PFSK-1 (cell line): ENCODE measurements at regions not wholly inside any gene's neighbourhood (a gene's known extent, or its start where the extent isn't known, plus 50 kb on each side); places are given as distances from the start of the nearest gene placed in this dataset.

Source experiments
- FOXP2 ChIP-seq: optimal IDR thresholded peaks from 2 replicates; pipeline ENCODE3; 2011; ENCODE audit warnings: borderline replicate concordance, control low read depth, inconsistent platforms; ENCODE audit not compliant: insufficient read depth; ENCODE audit errors: extremely low read length, extremely low read depth
- POLR2AphosphoS5 ChIP-seq: IDR thresholded peaks from 2 replicates; pipeline ENCODE4 v1.6.1; 2012; ENCODE audit warnings: low read depth, mild to moderate bottlenecking, control low read depth, low read length, moderate library complexity
- SIN3A ChIP-seq: IDR thresholded peaks from 2 replicates; pipeline ENCODE4 v1.6.1; 2012; ENCODE audit warnings: mild to moderate bottlenecking, low read length, moderate library complexity, borderline replicate concordance; ENCODE audit not compliant: insufficient read depth
- TAF1 ChIP-seq: IDR thresholded peaks from 2 replicates; pipeline ENCODE4 v1.6.1; 2012; ENCODE audit warnings: low read length, control low read depth, borderline replicate concordance; ENCODE audit not compliant: insufficient read depth
- TF ChIP-seq, protein P1 (sequence below), 2 experiments: IDR thresholded peaks; 2 replicates each; pipeline versions ENCODE4 v1.6.1 to v1.8.0; 2011 to 2012; ENCODE audit warnings: low read depth in 2 of 2, low read length in 2 of 2, control low read depth in 1 of 2, inconsistent platforms in 1 of 2, mild to moderate bottlenecking in 1 of 2, moderate library complexity in 1 of 2; ENCODE audit not compliant: insufficient read depth in 1 of 2

DNA sequence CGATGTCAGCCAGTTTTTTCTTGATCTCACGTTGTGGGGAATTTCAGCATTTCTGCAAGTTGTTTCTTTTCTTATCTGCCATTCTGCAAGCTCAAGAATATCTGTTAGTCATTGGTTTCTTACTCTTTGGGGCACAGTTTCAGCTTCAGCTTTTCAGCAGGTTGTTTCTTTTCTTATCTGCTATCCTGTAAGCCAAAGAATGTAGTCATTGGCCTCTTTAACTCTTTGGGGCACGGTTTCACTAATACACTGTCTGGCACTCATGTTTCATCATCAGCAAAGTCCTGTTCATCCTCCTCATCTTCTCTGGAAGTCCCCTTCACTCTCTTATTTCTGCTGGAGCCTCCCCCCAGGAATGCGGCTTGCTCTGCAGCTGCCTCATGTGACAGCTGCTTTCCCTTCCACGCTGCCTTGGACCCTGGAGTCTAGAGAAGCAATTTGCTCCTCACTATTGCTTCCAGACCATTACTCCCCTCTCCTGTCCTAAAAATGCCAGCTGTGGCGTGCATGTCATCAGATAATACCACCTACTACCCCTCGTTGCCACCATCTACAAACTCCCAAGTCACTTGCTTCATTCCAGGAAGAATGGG lies 67.0 kb upstream of the CACNA1E start:
- TF ChIP-seq POLR2AphosphoS5 (no peak), TAF1 (no peak), SIN3A (no peak), FOXP2 (no peak)
- TF ChIP-seq, protein P1, sequence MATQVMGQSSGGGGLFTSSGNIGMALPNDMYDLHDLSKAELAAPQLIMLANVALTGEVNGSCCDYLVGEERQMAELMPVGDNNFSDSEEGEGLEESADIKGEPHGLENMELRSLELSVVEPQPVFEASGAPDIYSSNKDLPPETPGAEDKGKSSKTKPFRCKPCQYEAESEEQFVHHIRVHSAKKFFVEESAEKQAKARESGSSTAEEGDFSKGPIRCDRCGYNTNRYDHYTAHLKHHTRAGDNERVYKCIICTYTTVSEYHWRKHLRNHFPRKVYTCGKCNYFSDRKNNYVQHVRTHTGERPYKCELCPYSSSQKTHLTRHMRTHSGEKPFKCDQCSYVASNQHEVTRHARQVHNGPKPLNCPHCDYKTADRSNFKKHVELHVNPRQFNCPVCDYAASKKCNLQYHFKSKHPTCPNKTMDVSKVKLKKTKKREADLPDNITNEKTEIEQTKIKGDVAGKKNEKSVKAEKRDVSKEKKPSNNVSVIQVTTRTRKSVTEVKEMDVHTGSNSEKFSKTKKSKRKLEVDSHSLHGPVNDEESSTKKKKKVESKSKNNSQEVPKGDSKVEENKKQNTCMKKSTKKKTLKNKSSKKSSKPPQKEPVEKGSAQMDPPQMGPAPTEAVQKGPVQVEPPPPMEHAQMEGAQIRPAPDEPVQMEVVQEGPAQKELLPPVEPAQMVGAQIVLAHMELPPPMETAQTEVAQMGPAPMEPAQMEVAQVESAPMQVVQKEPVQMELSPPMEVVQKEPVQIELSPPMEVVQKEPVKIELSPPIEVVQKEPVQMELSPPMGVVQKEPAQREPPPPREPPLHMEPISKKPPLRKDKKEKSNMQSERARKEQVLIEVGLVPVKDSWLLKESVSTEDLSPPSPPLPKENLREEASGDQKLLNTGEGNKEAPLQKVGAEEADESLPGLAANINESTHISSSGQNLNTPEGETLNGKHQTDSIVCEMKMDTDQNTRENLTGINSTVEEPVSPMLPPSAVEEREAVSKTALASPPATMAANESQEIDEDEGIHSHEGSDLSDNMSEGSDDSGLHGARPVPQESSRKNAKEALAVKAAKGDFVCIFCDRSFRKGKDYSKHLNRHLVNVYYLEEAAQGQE (IDR thresholded peaks at IDR 0.05; ENCODE audit: insufficient read depth in 1 of 2, low read depth in 2 of 2, low read length in 2 of 2) = no peak
